ENCODE measurements at regions not wholly inside any gene's neighbourhood (a gene's known extent, or its start where the extent isn't known, plus 50 kb on each side); places are given as distances from the start of the nearest gene placed in this dataset.
"Not testable (repeated sequence)": the region's sequence is repeated elsewhere in the genome, so short reads cannot be mapped to it uniquely, and the experiment has no call there.

DNA sequence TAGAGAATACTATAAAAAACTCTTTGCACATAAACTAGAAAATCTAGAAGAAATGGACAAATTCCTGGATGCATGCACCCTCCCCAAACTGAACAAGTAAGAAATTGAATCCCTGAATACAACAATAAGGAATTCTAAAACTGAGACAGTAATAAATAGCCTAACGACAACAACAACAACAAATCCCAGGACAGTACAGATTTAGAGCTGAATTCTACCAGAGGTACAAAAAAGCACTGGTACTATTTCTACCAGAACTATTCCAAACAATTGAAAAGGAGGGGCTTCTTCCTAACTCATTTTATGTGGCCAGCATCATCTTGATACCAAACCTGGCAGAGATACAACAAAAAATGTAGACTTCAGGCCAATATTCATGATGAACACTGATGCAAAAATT is 394.4 kb upstream of the RORB start:
- Histone ChIP-seq H3K4me3 (no peak overlapping the region), H3K27ac (no peak overlapping the region)

DNA sequence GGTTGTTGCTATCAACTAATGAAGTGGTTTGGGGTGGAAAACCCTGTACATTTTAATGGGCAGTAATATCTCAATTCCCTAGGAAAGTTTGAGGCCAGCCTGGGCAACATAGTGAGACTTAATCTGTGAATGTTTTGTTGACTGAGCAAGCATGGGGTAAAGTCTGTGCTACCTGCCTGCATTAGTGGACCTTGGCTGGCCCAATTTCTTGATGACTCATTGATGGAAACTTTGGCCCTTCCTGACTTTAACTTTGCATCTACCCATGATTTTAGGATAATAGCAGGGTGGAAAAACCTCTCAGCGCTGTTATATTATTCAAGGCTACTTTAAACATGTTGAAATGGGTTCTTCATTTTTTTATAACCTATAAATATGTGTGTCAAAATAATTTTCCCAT is 389.4 kb upstream of the RORB start:
- H3K27ac ChIP-seq, result no peak overlapping the region
- H3K4me3 ChIP-seq, result no peak overlapping the region

DNA sequence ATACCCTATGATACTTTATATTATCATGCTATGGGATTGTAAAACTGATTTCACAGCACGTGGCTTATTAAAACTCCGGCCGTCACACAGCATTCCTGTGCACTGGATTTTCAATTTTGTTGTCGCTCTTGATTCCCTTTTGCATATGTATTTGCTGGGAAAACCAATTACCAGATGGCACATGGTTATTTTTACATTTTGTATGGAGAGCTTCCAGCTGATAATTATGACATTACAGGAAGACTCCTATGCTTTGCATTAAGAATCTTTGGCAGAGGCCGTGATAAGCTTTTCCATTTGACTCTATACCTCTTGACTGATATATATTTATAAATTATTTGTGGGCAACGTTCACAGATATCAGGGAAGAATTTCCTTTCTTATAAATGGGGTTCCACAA is 381.2 kb upstream of the RORB start:
- Histone ChIP-seq H3K27ac (no peak overlapping the region), H3K4me3 (no peak overlapping the region)

DNA sequence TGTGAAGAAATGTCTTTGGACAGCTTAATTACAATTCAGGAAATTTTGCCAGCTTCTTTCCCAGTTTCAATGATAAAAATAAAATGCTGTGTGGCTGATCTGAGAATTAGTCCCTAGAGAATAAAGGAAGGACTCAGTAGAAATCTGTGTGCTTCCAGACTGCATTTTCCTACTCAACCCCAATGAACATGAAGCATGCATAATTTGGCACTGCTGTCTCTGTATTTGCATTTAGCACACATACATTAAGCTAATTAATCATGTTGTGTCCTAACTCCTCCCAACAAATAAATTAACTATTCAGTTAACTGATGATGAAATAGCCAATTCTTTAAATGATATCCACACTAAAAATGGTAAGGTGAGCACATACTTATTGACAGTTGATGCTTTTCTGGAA is 380.0 kb upstream of the RORB start:
- Histone ChIP-seq H3K4me3 (no peak overlapping the region), H3K27ac (no peak overlapping the region)

DNA sequence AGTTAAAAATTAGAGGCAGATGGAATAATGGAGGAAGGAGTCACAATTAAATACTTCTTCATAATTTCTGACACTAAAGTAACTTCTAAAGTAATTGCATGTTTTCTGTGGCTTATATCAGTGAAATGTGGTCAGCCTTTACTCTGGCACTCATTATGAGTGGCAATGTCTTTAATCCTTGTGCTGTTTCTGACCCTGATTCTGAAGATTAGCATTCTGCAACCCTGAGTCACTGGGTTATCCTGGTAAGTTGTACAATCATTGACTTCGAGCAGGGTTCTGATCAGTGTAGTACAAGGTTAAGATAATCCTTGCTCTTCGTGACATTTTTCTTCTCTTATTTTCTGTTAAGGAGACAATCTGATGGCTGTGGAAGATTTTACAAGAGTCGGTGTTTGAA is 379.4 kb upstream of the RORB start:
- H3K4me3 ChIP-seq, result no peak overlapping the region
- no peak overlapping the region for H3K27ac ChIP-seq

DNA sequence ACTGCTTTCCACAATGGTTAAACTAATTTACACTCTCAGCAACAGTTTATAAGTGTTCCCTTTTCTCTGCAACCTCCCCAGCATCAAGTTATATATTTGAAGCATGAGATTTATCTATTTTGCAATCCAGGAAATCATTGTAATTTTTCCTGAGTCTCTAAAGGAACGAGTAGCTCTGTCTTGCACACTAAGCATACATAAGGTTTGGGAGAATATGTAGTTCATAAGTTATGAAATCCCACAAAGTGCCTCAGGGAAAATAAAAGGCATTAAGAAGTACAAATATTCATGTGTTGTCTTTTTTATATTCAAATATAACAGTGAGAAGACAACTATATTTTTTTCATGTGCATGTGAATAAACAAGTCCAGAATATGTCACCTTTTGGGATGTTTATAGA is 377.1 kb upstream of the RORB start:
- no peak overlapping the region for H3K27ac ChIP-seq
- no peak overlapping the region for H3K4me3 ChIP-seq

DNA sequence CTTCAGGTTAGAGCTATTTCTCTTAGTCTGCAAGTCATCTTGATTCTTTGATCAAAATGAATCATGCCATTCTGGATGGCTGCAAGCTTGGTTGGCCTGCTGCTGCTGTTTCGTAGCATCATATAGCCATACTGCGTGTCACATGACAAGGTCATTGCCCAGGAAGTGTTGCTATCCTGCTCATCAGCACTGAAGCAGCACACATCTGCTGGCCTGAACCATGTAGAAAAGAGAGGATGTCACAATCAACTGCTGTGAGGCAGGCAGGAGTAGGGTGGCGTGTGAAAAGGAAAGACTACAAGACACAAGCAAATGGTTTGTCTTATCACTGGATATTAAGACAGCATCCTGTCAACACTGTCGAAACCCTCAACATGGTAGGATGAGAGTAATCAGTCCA is 376.7 kb upstream of the RORB start:
- Histone ChIP-seq H3K27ac (no peak overlapping the region), H3K4me3 (no peak overlapping the region)

DNA sequence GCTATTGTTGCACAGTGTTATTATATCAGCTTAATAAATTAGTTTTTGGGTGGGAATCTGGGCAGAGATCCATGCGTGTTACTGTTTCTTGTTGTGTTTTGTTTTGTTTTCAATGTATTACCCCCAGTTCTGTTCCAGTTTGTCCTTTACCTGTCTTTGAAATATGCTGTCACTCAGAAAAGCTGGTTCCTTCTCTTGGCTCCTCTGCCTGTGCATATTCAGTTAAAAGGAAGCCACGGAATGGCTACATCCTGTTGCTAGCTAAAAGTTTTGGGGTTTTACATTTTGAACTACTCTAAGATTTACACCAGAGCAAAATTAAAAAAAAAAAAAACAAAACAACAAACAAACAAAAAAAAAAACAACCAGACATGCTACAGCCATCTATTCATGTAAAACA is 374.9 kb upstream of the RORB start:
- Histone ChIP-seq H3K4me3 (no peak overlapping the region), H3K27ac (no peak overlapping the region)

DNA sequence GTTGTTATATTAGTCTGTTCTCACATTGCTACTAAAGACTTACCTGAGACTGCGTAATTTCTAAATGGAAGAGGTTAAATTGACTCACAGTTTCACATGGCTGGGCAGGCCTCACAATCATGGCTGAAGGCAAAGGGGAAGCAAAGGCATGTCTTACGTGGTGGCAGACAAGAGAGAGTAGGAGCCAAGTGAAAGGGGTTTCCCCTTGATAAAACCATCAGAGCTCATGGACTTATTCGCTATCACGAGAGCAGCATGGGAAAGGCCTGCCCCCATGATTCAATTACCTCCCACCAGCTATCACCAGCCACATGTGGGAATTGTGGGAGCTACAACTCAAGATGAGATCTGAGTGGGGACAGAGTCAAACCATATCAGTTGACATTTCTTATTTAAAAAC is 374.5 kb upstream of the RORB start:
- H3K27ac ChIP-seq, result no peak overlapping the region

DNA sequence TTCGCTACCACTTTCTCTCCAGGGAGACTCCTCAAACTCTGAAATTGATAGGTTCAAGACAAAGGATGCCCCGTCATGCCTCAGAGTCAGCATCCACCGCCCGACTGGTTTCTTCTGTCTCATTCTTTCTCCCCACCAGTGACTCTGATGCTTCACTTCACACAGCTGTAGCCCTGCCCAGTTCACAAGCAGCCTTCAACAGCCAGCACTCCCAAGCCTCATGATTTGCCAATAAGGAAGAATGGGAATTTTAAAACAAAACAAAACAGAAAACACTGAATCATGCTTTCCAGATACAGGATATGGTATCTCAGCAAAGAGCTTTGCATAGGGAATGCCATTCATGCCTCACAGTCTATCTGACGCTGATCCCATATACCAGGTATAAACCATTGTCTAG is 371.2 kb upstream of the RORB start:
- Histone ChIP-seq H3K27ac (no peak overlapping the region), H3K4me3 (no peak overlapping the region)

More for the DNA sequence above, 374.5 kb upstream of the RORB start:
- H3K4me3 ChIP-seq, result no peak overlapping the region

DNA sequence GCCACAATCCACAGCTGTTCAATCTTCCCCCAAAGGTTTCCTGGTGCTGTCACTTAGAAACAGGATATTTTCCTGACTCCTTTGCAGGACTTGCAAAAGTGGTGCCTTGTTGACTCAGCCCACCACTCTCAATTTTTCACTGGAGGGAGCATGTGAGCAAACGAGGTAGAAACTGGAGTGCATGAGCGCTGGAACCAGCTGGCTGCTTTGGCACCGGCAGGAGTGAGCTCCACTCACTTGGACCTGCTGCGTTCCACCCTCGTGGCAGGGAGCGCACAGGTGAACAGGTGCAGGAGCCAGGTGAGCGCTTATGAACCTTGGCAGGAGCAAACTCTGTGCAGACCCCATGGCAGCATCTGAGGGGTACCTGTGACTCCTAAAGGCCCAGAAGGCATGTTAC is 364.1 kb upstream of the RORB start:
- no peak overlapping the region for H3K4me3 ChIP-seq
- H3K27ac ChIP-seq, result no peak overlapping the region

DNA sequence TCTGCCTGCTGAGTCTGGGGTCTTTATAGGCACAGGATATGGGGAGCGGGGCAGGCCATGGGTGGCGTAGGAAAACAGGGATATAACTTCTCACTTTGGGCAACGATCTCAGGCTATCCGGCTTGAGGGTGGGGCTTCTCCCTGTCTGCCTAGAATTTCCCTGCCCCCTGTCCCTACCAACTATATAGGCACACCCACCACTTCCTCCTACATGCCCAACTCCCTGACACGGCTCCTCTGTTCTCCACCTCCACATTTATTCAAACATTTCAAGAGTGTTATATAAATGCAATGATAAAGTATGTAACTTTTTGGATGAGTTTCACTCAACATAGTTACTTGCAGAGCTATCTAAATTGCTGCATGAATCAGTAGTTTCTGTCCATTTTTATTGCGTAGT is 363.2 kb upstream of the RORB start:
- Histone ChIP-seq H3K4me3 (no peak overlapping the region), H3K27ac (no peak overlapping the region)

DNA sequence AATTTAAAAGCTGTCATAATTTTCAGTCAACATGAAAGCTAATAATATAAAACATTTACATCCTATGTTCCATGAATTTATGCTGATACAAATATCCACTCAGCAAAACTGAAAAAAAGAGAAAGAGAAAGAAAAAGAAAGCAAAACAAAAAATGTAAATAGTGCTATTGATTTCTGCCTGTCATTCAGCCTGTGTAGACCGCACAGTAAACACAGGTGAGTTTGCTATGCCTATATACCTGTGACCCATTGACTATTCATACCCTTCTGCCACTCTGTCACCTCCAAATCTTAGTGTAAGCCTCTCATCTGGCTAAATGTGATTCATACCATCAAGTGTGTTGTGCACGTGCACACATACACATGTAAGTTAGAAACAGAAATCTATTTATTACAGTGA is 359.0 kb upstream of the RORB start:
- Histone ChIP-seq H3K4me3 (no peak overlapping the region), H3K27ac (no peak overlapping the region)

DNA sequence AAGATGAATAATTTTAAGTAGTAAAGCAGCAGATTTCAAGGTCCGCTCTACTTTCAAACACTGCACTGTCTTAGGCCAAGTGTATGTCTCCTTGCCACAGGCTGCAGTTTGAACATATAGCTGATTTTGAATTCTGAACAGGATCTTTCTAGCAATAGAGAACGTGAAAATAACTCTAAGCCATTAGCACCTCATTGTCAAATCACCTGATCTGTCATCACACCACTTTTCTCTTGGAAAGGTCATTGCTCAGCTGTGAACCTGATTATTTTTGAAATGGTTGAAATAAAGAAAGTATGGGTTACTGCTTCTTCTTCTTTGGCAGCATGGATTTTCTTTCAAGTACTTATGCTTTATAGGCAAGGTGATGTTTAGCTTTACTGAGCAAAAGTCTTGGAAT is 357.0 kb upstream of the RORB start:
- H3K27ac ChIP-seq, result no peak overlapping the region

DNA sequence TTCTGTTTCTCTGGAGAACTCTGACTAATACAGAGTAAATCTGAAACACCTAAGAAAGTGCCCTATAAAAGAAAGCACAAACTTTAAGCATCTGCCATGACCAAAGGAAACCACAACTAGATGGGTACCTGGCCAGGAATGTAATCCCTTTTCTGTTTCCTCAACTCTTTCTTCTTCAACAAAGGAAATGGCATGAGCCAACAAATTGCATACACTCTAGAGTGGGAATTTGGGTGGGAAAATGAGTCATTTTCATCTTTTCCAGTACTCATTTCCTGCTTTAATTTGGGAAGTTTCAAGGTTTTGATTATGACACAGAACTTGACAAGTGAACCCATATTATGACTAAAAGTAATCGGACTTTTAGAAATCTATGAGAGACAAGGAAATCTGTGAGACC is 349.2 kb upstream of the RORB start:
- H3K4me3 ChIP-seq, result no peak overlapping the region

More for the DNA sequence above, 357.0 kb upstream of the RORB start:
- no peak overlapping the region for H3K4me3 ChIP-seq

DNA sequence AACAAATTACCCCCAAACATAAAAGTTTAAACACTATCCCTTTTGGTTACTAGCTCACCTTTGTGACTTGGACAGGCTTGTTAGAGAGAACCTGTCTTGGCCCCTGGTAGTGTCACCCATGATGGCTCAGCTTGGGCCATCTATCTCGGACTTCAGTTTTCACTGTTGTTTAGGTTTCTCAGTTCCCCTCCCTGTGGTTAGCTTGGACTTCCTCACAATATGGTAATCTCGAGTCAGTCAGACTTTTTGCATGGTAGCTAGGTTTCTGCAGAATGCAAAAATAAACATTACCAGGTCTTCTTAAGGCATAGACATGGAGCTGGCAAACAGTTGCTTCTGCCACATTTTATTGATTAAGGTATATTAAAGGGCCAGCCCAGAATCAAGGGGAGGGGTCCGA is 324.3 kb upstream of the RORB start:
- no peak overlapping the region for H3K27ac ChIP-seq
- H3K4me3 ChIP-seq, result no peak overlapping the region

More for the DNA sequence above, 349.2 kb upstream of the RORB start:
- H3K27ac ChIP-seq, result no peak overlapping the region

DNA sequence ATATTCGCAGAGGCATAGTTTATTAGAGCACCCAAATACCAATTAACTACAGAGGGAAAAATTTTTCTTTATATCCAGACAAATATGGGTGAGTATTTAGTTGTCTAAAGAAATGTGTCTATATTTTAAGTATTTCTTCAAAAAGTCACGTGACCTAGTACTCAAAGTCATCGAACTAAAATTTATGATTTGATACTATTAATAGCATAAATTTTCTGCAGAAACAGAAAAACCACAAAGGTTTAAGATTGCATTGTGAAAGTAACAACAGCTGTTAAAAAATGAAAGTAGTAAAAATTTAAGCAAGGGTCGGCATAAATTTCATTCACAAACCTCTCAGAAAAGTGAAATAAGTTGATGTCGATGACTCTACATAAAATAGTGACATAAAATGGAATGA is 323.9 kb upstream of the RORB start:
- Histone ChIP-seq H3K4me3 (no peak overlapping the region), H3K27ac (no peak overlapping the region)

DNA sequence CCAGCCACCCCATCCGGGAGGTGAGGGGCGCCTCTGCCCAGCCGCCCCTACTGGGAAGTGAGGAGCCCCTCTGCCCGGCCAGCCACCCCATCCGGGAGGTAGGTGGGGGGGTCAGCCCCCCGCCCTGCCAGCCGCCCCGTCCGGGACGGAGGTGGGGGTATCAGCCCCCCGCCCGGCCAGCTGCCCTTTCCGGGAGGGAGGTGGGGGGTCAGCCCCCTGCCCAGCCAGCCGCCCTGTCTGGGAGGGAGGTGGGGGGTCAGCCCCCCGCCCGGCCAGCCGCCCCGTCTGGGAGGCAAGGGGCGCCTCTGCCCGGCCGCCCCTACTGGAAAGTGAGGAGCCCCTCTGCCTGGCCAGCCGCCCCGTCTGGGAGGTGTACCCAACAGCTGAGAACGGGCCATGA is 299.4 kb upstream of the RORB start:
- not testable (repeated sequence) for H3K27ac ChIP-seq, H3K4me3 ChIP-seq

DNA sequence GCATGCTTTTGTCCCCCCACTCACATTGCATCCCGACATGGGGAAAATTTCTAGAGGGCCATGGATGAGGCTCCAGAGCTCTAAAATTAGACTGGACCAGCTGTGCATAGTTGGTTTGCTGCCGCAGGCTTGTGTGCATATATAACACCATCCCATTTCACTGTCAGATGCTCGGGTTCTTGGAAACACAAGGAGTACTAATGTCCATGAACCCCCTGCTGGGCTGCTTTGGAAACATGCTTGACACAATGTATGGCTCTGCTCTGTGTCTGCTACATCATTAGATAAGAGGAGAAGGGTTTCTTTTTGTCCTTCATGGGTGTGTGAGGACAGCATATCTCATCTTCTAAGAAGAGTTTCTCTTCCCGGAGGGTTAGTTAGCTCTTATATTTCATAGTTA is 292.1 kb upstream of the RORB start:
- Histone ChIP-seq H3K4me3 (no peak overlapping the region), H3K27ac (no peak overlapping the region)

DNA sequence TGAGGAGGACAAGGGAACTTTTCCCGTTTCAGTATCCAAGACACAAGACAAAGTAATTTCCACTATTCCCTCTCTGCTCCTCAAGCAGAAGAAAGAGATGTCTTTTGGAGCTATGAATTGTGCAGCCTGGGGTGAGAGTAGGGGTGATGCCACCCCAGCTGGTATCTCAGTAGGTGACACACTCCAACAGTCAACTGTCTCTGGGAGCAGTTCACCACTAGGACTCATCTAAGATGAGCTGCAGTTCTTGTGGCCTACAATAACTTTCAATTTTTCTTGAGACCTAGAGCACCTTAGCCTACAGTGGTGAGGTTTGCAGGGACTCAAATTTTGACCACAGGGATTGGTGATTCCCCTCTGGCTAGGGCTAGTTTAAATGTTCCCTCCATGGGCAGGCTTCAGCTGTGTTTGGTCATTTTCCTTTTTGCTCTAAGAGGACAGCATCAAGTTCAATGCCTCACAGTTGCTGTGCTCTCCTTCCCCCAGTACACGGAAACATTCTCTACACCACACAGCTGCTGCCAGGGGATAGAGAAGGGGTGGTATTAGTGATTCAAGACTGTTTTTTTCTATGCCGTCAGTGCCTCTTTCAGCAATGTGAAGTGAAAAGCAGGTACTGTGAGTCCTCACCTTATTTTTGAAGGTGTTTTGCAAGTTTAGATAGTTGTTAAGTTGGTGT is 278.6 kb upstream of the RORB start:
- no peak overlapping the region for H3K27ac ChIP-seq
- H3K4me3 ChIP-seq, result no peak overlapping the region

DNA sequence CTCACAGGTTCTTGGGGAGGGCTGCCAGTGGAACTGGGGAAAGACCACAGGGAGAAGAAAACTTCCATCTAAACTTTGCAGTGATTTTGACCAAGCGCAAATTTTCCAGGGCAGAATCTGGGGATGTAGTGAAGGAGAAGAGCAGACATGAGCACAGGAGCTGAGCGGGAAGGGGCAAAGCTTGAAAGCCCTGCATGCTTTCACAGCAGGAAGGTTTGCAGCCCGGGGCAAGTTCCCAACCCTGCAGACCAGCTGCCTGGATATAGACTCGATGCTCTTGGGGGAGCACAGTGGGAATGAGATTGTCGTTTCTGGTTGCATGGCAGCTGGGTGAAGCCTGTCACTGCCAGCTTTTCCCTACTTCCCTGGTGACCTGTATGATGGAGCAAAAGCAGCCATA is 276.8 kb upstream of the RORB start:
- Histone ChIP-seq H3K4me3 (no peak overlapping the region), H3K27ac (no peak overlapping the region)

DNA sequence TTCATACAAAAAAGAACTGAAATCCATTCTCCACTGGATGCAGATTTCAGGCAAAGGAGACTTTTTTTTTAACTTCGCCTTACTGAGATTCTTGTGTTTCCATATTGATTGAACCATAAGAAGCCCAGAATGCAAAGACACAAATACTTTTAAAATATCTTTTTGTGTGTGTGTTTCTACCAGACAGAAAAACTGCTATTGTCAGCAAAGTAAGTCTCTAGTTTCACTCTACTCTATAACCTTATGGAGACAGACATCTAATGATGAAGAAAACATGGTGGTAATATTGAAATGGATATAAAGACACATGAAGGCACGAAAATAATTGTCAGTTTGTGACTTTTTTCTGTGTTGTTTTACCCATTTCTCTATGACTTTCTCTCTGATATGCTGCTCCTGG is 260.3 kb upstream of the RORB start:
- Histone ChIP-seq H3K27ac (no peak overlapping the region), H3K4me3 (no peak overlapping the region)

Measured in skin epidermis (tissue), 12 donors.